CD4-positive, alpha-beta T cell treated with Interleukin-17A for 4 hours (primary cell): ENCODE measurements at regions not wholly inside any gene's neighbourhood (a gene's known extent, or its start where the extent isn't known, plus 50 kb on each side); places are given as distances from the start of the nearest gene placed in this dataset.

ENCODE experiments used
- DNase-seq: peaks from one replicate; pipeline ENCODE4 v3.0.0-alpha.2; 2020; ENCODE audit warnings: mixed read lengths

DNA sequence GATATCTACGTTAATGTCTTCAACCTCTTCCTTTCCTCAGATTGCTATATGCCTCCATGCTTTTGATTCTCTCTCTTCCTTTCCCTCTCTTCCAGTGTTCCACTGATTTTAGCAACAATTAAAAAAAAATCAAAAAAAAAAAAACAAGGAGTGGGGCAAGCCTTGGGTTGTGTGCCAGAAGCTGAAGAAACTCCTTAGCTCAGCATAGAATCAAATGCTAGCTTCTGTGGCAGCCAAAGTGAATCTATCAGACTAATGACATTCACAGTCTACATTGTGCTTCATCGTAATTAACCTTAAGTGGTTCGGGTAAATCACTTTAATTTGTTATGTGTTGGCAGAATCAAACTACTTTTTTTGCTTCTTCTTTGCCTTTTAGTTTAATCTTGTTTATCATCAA lies 237.3 kb downstream of the TMEM167A start:
- DNase-seq, result no peak

DNA sequence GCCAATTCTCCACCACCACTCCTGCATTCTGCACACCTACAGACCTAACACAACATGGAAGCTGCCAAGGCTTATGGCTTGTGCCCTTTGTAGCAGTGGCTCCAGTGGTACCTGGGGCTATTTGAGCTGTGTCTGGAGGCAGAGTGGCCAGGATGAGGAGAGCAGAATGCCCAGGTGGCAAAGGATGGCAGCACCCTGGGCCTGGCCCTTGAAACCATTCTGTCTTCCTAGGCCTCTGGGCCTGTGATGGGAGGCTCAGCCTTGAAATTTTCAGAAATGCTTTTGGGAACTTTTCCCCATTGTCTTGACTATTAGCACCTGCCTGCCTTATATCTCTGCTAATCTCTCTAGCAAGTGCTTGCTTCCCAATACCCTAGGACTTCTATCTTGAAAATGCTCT lies 241.7 kb downstream of the TMEM167A start:
- DNase-seq, result no peak

DNA sequence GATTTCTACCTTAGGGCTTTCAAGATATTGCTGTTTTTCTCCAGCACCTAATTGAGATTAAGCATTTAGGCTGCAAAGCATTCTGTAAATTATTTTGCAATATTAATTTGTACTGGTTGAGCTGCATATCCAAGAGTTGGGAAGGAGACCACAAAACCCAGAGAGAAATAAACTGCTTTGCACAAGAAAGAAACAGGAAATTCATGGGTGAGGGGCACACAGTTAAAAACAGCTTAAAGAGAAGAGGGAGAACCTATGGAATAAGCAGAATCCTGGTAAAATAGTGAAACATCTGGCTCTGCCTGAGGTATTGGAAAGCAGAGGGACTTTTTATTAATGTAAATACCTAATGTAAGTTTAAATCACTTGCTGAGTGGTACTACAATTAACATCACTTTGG lies 243.0 kb downstream of the TMEM167A start:
- no peak for DNase-seq

DNA sequence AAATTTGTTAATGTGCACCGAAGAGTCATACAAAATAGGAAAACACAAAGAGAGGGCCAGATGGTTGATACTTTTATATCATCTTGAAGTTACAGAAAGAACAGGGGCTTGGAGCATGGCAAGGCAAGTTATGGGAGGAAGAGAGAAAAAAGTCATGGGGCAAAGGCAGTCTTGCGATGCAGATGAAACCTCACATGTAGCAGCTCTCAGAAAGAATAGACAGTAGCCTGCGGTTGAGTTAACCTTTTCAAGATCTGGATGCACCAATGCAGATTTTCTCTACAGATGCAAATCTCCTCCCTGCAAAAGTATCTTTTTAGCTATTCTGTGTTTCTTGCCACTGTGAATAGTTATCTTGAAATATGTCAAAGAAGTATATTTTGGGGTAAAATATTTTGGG lies 243.9 kb downstream of the TMEM167A start:
- DNase-seq, result no peak

DNA sequence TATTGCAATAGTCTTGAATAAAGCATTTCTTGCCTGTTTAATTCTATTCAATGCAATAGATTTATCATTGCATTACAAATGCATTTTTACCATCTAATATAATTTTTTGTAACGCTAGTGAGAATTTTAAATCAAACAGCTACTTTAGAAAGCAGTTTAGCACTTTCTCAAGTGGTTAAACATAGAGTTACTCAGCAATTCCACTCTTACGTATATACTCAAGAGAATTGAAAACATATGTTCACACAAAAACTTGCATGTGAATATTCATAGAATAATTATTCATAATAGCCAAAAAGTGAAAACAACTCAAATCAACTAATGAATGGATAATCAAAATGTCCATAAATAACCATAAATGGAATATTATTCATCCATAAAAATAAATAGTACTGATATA lies 244.7 kb downstream of the TMEM167A start:
- DNase-seq, result no peak

DNA sequence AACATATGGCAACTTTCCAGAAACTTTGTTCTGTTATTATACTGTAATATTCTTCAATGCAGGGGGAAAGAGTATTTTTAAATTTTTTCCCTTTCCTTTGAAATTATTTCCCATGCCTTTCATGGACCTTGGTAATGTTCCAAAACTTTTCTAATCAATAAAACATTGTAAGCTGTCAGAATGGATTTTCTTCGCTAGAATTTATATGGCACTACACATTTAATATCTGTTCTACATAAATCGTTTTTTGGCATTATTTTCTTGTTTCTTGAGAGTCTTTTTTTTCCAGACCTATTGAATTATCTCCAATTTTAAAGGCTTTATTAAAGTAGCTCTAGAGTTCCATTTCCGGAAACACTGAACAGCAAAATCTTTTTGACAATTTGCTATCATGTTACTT lies 249.0 kb downstream of the TMEM167A start:
- DNase-seq, result no peak

DNA sequence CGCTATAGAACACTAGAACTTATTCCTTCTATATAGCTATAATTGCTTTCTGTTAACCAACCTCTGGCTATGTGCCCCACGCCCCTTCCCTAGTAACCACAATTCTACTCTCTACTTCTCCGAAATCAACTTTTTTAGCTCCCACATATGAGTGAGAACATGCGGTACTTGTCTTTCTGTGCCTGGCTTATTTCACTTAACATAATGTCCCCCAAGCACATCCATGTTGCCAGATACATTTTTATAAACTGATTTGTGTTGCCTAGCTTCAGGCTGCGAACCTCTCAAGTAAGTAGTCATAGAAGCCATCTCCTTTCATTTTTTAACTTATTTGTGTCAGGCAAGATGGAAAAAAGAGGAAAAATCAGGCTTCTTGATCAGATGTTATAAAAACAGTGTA lies 249.5 kb downstream of the TMEM167A start:
- DNase-seq, result no peak

DNA sequence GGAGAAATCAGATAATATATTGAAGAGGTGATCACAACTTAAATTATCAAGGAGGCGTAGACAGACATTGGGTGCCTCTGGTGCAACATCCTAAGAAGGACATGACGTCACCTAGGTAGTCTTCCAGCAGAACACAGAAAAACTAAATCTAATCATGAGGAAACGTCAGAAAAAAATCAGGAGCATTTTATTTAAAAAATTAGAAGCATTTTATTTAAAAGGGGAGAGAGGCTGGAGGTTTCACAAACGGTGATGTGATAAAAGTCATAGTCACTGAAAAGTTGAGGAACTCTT lies 254.6 kb downstream of the TMEM167A start:
- DNase-seq, result no peak

DNA sequence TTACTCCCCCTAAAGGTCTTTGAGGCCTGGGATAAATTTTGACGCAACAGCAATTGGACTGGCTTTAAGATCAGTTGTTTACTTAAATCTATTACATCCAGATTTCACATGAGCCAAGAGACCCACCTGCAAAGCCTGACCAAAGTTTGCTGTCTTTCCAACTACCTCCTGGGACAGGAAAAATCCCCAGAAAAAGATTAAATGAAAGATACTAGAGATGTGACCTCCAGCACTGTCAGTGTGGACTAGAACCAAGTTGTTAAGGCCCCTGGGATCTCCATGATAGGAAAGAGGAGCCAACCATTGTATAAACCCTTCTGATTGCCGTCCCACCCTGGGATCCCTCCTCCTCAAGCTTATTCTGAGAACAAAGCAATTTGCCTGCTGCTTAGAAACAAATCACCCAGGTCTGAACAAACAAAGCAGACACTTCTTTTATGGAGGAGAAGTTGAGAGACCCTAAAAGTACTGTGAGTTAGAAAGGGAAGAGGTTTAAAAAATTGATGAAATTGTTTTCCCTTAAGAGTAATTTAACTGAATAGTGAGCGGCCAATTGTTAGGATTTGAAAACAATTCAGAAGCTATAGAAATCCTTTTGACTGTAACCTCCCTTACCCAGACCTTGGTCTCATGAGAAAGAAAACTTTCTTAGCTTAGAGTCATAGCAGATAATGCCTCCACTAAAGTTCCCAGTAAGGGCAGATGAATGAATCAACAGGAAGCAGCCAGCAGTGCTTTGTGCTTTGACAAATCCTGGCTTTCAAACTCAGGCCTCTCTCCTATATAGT lies 255.2 kb downstream of the TMEM167A start:
- DNase-seq, result no peak

DNA sequence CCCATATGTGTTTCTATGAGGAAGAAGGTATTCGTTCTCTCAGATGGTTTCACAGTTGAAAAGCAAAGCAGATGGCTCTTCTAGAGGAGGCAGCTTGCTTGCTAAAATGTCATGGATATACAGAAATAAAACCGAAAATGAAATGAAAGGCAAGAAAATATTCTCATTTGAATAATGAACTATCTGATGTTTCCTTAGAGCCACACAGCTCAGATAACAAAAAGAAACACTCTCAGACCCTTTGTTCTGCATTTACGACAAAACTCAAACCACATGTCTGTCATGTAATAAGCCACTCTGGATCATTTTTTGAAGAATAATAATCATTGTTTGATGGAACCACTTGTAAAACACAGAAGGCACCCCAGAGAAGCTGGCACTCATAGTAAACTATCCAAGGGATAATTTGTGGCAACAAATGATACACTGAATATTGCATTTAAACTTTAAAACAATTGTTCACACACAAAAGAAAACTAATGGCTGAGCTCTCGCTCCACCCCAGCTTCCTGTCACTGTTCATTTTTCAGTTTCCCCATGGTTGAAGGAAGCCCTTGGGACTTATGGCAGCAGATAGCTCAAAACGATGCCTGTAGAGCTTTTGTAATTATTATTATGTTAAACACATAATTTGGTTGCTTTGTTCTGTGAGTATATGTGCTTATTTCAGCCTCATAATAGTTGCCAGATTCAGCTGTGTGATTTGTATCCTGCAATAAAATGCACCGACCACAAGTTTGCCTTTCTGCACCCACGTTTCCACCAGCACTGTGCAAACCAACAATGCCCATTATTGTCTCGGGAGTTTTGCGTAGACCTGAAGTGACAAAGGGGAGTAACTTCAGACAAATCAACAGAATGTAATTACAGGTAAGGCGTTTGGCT lies 256.0 kb downstream of the TMEM167A start:
- no peak for DNase-seq

DNA sequence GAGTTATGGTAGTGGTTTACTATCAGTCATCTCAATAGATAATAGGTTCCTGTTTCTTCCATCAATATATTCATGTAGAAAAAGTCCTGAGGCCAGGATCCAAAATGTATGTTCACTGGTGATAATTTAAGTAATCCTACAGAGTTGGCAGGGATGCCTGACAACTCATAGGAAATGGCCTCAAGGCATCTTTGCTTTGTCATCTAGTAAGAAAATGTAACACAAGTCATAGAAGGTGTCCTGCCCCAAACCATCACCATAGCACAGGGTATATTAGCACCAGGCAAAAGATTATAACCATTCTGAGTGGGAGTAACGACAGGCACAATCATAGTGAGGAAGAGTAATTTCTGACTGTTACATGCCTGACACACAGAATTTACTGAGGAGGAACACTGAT lies 257.0 kb downstream of the TMEM167A start:
- DNase-seq, result no peak

DNA sequence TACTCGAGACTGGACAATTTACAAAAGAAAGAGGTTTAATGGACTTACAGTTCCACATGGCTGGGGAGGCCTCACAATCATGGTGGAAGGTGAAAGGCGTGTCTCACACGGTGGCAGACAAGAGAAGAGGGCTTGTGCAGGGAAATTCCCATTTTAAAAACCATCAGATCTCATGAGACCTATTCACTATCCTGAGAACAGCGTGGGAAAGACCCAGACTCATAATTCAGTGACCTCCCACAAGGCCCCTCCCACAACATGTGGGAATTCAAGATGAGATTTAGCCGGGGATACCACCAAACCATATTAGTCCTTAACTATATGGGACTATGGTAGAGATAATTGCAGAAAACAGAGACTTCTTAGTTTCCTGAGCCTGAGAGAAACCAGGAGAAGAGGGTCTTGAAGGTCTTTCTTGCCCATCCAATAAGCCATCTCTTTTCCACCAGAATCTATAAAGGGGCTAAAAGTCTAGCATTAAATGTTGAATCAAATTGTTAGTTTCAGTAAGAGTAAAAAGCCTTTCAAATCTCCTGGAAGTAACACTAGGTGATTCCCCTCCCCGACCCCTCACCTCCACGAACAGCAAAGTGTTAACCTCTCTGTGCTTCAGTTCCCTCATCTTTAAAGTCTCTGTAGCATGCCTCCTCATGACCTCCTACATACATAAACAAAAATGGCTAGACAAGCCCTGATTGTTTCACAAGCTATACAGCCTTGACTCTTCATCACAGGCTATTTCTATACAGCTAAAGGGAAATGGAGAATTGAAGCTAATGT lies 259.1 kb downstream of the TMEM167A start:
- no peak for DNase-seq

DNA sequence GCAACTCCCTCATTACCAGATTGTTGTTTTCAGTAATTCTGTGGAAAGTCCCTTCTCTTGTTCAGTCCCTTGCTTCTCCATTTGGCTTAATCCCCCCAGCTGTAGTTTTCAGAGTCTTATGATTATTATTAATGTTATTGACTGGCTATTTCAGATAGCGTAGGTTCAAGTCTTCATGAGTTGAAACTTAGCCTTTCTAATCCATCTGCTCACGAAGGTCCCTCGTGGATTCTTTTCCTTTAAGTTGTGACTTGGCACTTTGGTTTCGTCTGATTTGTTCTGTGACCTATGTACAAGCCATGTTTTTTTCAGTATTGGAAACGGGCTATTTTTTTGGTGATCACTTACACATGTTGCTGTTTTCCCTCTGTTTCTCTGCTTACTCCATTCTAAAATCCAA lies 260.3 kb downstream of the TMEM167A start:
- no peak for DNase-seq

DNA sequence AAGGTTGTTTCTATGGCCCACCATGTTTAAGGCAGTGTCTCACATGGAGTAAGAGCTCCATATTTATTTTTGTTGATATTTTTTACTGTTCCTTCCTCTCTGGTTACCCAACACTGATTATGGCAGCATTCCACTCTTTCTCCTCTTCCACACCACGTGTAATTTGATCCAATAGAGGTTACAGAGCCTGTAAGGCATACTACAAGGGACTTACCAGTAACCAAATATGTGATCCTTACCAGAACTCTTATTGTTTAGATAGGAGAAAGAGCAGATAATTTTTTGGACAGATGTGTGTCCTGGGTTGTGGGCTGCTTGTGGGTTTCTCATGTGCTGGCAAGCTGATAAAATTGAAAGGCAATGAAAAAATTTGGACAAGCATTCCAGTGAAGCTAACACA lies 261.3 kb downstream of the TMEM167A start:
- DNase-seq, result no peak

DNA sequence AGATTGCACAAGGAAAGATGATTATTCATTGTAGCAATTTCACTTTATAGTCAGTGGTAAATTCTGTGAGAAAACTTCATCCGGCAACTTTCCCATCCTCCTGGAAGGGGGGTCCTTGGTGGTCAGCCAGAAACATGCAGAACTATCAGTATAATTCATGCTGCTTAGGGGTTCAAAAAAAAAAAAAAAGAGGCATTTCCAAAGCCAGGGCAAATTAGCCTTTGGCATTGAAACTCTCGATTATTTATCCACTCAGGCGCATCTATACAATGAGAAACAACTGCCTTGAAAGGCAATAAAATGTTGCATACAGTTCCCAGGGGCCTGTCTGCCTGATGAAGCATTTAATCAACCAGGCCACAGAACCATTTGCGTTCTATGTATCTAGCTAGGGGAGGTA lies 263.3 kb downstream of the TMEM167A start:
- DNase-seq, result no peak

DNA sequence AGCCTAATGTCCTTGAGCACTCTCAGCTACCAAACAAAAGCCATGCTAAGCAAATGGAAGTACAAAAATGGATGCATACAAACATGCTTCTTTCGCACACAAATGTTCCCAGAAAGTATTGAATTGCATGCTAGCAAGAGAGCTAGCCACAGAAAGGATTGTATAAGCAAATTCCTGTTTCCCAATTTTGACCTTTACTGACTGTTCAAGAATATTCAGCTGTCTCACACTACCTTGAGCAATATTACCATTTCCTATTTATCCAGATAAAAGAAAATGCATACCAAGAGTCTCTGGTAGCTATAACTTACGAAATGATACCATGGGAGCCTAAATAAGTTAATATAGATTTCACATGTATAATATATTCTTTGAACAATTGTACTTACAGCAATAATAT lies 264.6 kb downstream of the TMEM167A start:
- no peak for DNase-seq

DNA sequence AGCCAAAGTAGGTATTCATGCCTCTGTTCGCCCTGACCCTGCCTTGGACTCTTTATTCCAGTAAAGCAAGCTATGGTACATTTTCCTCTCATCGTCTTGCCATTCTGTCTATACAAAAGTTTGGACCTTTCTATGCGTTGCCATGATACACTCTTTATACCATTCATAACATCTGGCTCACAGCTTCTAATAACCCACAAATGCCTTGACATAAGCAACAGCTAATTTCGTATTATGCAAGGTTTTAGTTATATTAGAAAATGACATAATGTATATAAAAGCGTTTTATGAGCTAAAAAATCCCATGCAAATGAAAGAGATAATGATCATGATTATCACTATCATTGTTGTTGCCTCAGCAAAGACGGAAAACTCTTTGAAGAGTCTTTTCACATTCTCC lies 265.7 kb downstream of the TMEM167A start:
- no peak for DNase-seq

DNA sequence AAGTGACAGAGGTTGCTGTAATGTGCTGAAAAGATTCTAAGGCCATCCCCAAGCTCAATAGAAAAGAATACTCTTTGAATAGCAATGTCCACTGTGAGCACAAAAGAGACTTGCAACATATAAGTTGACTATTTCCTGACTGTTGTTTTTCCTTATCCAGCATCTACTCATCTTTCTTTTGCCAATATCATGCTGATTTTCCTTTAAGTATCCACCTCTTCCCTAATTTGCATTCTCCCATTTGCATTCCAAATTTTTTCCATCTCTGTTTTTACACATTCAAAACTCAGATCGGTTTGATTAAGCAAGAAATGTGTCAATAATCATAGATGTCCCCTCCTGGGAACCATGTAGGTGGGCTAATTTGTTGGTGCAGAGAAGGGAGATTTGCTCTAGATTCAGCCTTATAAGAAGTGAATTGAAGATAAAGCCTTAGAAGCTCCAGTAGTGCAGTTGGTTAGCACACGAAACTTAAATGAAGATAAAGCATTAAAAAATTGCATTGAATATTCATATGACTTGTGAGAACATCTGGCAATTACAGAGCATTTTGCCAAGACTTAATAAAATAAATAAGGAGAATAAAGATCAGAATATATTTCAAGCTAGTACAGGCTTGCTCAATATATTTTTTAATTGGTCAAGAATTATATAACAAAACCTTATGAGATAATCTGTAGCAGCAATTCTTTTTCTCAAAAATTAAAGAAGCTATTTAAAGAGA lies 267.6 kb downstream of the TMEM167A start:
- no peak for DNase-seq

DNA sequence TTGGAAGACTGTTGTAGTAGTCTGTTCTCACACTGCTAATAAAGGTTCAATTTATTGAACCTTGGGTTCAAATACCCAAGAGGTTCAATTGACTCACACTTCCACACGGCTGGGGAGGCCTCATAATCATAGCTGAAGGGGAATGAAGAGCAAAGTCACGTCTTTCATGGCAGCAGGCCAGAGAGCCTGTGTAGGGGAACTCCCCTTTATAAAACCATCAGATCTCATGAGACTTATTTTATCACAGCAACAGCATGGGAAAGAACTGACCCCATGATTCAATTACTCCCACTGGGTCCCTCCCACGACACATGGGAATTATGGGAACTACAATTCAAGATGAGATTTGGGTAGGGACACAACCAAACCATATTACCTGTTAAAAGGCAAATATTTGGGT lies 268.2 kb downstream of the TMEM167A start:
- DNase-seq, result no peak

DNA sequence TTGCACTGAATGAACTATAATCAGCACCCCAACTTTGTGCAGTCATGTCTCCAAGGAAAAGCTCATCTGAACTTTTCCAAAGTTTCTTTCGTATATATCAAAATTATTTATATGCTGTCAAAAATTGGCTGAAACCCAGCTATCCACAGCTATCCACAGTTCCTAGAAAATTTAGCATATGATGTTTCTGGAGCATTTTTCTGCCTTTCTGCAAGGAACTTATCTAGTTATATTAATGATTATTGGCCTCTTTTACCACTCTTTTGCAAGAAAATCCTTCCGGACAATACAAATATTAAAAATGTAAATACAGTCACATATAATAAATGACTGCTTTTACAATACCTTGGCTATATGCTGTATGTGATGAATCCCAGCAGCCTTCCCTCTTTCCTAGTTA lies 270.2 kb downstream of the TMEM167A start:
- DNase-seq, result no peak

DNA sequence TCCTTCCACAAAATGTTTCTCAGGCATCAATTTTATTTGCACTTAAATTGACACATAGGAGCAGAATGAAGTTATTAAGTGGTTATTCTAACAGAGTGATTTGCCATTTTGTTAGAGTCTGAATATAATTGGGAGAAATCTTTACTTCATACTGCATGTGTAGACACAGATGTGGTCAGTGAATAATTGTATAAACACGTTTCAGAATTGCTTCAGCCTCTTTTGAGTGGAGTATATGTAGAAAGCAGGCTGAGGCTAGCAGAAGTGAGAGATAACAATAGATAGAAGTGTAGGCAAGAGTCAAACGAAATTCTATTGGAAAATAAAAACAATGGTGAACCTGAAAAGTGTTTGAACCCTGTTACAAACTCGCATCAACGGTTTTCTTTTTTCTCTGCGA lies 270.7 kb downstream of the TMEM167A start:
- no peak for DNase-seq

DNA sequence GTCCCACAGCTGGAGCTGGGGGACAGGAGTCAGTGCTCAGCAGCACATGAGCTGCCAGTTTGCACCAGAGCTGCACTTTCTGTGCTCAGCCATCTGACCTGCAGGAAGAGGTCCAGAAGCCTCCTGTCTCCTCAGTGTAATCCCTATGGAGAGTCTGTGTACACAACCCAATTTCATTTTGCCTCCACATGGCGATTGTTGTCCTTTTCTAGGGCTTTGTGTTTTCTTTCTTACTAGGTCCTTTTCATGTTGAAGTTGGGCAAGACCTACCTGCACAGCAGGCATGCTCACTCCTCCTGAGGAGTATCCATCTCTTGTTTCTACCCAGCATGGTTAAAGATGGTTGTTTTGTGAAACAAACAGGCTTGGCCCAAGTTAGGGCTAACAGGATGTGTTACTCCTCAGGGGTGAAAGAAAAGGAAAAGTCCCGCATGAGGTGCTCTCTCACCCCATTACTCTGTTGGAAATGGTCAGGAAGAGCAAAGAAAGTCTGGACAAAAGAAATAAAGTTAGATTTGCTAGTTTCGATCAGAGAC lies 273.0 kb downstream of the TMEM167A start:
- no peak for DNase-seq

DNA sequence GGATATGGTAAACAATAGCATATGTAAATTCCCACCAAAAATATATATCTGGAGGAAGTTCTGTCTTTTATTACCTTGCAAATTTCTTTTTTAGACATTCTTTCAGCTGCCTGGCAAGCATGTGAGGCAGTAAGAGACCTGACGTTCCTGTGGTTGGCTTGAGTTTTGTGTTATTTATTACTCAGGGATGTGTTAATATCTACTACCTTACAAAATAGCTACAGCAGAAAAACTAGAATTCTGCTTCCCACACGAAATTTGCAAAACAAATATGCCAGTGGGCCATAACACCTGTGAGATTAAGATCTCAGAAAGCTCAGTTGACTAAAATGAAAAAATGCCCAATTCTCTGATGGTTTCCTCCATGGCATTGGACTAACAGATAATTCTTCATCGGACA lies 274.2 kb downstream of the TMEM167A start:
- DNase-seq, result no peak
